Panc1 (cell line): ENCODE measurements at regions not wholly inside any gene's neighbourhood (a gene's known extent, or its start where the extent isn't known, plus 50 kb on each side); places are given as distances from the start of the nearest gene placed in this dataset.

ENCODE experiments used
- ATAC-seq: fragments of 200-7000 bp; cut with Tn5 transposase; 2 replicates; pipeline ENCODE4 v1.9.1; 2020; ENCODE audit warnings: mild to moderate bottlenecking, moderate library complexity
- BruUV-seq: library from RNA; stranded (reverse); fragments of 400-500 nt; replicated peaks from 2 replicates; lab custom pipeline; 2021; lab: Mats Ljungman, UMichigan
- CTCF ChIA-PET: fragments of 300-600 bp; sonication (Branson Sonifier 250); formaldehyde crosslinking; loops from one replicate; lab custom pipeline; 2022; ENCODE audit warnings: antibody characterized with exemption; lab: Charles Lee
- POLR2A ChIA-PET: fragments of 300-600 bp; sonication (Branson Sonifier 250); formaldehyde crosslinking; loops from one replicate; lab custom pipeline; 2022; ENCODE audit warnings: antibody characterized with exemption; lab: Charles Lee
- DNase-seq: peaks from one replicate; pipeline ENCODE4 v3.0.0-alpha.2; 2010; ENCODE audit warnings: low read depth, low spot score
- H3K27ac ChIP-seq: 2 replicates; pipeline ENCODE4 v1.5.1; 2011; ENCODE audit warnings: mild to moderate bottlenecking, low read length, inconsistent platforms
- H3K27me3 ChIP-seq: fragments of 200-500 bp; sonication (Bioruptor generic); 2 replicates; pipeline ENCODE4 v1.6.0; 2014; ENCODE audit warnings: low read length, inconsistent platforms; ENCODE audit not compliant: control insufficient read depth, insufficient read depth
- H3K36me3 ChIP-seq: fragments of 200-500 bp; sonication (Bioruptor generic); 2 replicates; pipeline ENCODE4 v1.5.1; 2014; ENCODE audit warnings: inconsistent platforms, mild to moderate bottlenecking, low read length, moderate library complexity; ENCODE audit not compliant: control insufficient read depth, insufficient read depth
- H3K4me1 ChIP-seq: 2 replicates; pipeline ENCODE4 v1.5.1; 2011; ENCODE audit warnings: inconsistent platforms, mild to moderate bottlenecking, low read length, moderate library complexity; ENCODE audit not compliant: control insufficient read depth, insufficient read depth
- H3K4me3 ChIP-seq, 2 experiments: 2 replicates each; pipeline ENCODE4 v1.5.1; 2011 to 2012; ENCODE audit warnings: low read depth in 2 of 2, low read length in 2 of 2, mild to moderate bottlenecking in 2 of 2, inconsistent platforms in 1 of 2, moderate library complexity in 1 of 2
- H3K9me3 ChIP-seq: fragments of 200-500 bp; sonication (Bioruptor generic); 2 replicates; pipeline ENCODE4 v1.5.1; 2014; ENCODE audit warnings: low read depth, mild to moderate bottlenecking, inconsistent platforms, low read length, moderate library complexity; ENCODE audit not compliant: control insufficient read depth, insufficient read depth
- POLR2AphosphoS5 ChIP-seq: IDR thresholded peaks from 2 replicates; pipeline ENCODE4 v1.6.1; 2012; ENCODE audit warnings: mild to moderate bottlenecking, low read depth, low read length, moderate library complexity
- SIN3A ChIP-seq: IDR thresholded peaks from 2 replicates; pipeline ENCODE4 v1.6.1; 2012; ENCODE audit warnings: low read depth, mild to moderate bottlenecking, low read length, moderate library complexity, borderline replicate concordance; ENCODE audit not compliant: insufficient read depth
- TCF7L2 ChIP-seq: IDR thresholded peaks from 2 replicates; pipeline ENCODE4 v1.6.1; 2011; ENCODE audit warnings: mild to moderate bottlenecking, low read depth, low read length, inconsistent platforms
- in situ Hi-C: cut with HindIII; loops from 2 replicates; pipeline ENCODE4 v1.10.0; 2016; ENCODE audit warnings: low sequenced_read_pairs, low pct_unique_long_range_greater_than_20kb
- intact Hi-C: fragments of 100-400 bp; cut with micrococcal nuclease; formaldehyde crosslinking; loops from one replicate; pipeline ENCODE4 v1.10.0; 2022; ENCODE audit not compliant: unreplicated experiment
- TF ChIP-seq, protein P1 (sequence below), 2 experiments: IDR thresholded peaks; 2 replicates each; pipeline ENCODE4 v1.6.1; 2011 to 2012; ENCODE audit warnings: low read depth in 2 of 2, control low read depth in 1 of 2, low read length in 1 of 2, mild to moderate bottlenecking in 1 of 2, moderate library complexity in 1 of 2; ENCODE audit not compliant: insufficient read depth in 1 of 2
- TF ChIP-seq, protein P2 (sequence below): fragments of 450-650 bp; IDR thresholded peaks from 2 replicates; pipeline ENCODE4 v1.5.1; 2017; ENCODE audit warnings: mild to moderate bottlenecking

DNA sequence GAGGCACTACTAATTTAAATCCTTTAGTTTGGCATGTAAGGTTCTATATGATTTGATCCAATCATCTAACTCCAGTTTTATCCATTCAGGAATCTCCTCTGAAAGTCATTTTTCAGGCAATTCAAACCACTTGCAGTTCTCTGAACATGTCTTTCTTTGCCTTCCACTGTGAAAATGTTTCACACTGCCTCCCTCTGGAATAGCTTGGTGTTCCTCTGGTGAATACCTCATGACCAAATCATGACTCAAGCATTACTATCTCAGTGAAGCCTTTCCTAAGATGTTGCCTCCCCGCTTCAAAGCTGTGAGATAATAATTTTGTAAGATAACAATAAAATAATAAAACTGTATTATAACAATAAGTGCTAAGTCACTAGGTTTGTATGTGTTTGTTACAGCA lies 981.1 kb downstream of the DTWD2 start:
- BruUV-seq, result no TSS peak
- Histone ChIP-seq H3K4me1 (no peaks in the 10 kb centered on the region), H3K27me3 (no peaks in the 10 kb centered on the region), H3K9me3 (no peaks in the 10 kb centered on the region), H3K27ac (no peak overlapping the region), H3K4me3 (no peak overlapping the region), H3K36me3 (no peaks in the 10 kb centered on the region)
- POLR2A ChIA-PET, result no interaction called here
- in situ Hi-C loops, result no loop called here
- CTCF ChIA-PET, result no interaction called here
- no peak for ATAC-seq
- intact Hi-C loops, result no loop called here
- DNase-seq, result no peak
- TF ChIP-seq, protein P1, sequence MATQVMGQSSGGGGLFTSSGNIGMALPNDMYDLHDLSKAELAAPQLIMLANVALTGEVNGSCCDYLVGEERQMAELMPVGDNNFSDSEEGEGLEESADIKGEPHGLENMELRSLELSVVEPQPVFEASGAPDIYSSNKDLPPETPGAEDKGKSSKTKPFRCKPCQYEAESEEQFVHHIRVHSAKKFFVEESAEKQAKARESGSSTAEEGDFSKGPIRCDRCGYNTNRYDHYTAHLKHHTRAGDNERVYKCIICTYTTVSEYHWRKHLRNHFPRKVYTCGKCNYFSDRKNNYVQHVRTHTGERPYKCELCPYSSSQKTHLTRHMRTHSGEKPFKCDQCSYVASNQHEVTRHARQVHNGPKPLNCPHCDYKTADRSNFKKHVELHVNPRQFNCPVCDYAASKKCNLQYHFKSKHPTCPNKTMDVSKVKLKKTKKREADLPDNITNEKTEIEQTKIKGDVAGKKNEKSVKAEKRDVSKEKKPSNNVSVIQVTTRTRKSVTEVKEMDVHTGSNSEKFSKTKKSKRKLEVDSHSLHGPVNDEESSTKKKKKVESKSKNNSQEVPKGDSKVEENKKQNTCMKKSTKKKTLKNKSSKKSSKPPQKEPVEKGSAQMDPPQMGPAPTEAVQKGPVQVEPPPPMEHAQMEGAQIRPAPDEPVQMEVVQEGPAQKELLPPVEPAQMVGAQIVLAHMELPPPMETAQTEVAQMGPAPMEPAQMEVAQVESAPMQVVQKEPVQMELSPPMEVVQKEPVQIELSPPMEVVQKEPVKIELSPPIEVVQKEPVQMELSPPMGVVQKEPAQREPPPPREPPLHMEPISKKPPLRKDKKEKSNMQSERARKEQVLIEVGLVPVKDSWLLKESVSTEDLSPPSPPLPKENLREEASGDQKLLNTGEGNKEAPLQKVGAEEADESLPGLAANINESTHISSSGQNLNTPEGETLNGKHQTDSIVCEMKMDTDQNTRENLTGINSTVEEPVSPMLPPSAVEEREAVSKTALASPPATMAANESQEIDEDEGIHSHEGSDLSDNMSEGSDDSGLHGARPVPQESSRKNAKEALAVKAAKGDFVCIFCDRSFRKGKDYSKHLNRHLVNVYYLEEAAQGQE (IDR thresholded peaks at IDR 0.05; ENCODE audit: insufficient read depth in 1 of 2, low read depth in 2 of 2, low read length in 1 of 2), result no peak
- TF ChIP-seq SIN3A, result no peak
- TF ChIP-seq, protein P2, sequence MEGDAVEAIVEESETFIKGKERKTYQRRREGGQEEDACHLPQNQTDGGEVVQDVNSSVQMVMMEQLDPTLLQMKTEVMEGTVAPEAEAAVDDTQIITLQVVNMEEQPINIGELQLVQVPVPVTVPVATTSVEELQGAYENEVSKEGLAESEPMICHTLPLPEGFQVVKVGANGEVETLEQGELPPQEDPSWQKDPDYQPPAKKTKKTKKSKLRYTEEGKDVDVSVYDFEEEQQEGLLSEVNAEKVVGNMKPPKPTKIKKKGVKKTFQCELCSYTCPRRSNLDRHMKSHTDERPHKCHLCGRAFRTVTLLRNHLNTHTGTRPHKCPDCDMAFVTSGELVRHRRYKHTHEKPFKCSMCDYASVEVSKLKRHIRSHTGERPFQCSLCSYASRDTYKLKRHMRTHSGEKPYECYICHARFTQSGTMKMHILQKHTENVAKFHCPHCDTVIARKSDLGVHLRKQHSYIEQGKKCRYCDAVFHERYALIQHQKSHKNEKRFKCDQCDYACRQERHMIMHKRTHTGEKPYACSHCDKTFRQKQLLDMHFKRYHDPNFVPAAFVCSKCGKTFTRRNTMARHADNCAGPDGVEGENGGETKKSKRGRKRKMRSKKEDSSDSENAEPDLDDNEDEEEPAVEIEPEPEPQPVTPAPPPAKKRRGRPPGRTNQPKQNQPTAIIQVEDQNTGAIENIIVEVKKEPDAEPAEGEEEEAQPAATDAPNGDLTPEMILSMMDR, result no peak
- no peak for TF ChIP-seq TCF7L2
- TF ChIP-seq POLR2AphosphoS5, result no peak

DNA sequence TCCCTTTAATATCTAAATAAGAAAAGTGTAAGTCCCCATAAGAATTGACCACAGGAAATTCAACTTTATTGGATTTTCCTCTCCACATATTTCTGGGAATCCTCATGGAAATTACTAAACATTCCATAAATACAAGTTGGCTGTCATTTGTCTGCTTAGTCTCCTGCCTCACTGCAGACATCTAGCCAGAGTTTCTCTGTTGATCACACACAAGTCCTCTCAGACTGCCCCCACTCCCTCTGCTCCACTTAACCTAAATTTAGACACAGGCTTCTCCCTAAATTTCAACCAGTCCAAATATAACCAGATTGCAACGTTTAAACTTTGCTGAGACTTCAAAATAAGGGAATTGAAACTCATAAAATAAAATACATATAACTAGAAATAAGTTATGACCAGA lies 982.1 kb downstream of the DTWD2 start:
- in situ Hi-C loops (no loop called here), intact Hi-C loops (no loop called here)
- no peak overlapping the region for H3K27ac ChIP-seq
- CTCF ChIA-PET, result no interaction called here
- DNase-seq, result no peak
- H3K9me3 ChIP-seq, result no peaks in the 10 kb centered on the region
- no peaks in the 10 kb centered on the region for H3K4me1 ChIP-seq
- TF ChIP-seq POLR2AphosphoS5, result no peak
- TF ChIP-seq, protein P1 (IDR thresholded peaks at IDR 0.05; ENCODE audit: insufficient read depth in 1 of 2, low read depth in 2 of 2, low read length in 1 of 2), result no peak
- TF ChIP-seq, protein P2, result no peak
- TF ChIP-seq TCF7L2, result no peak
- no peak for TF ChIP-seq SIN3A
- BruUV-seq, result no TSS peak
- no peak for ATAC-seq
- POLR2A ChIA-PET, result no interaction called here
- no peaks in the 10 kb centered on the region for H3K36me3 ChIP-seq
- H3K27me3 ChIP-seq, result no peaks in the 10 kb centered on the region
- H3K4me3 ChIP-seq, result no peak overlapping the region
